Esophagus squamous epithelium (tissue), 4 donors: ENCODE measurements at regions not wholly inside any gene's neighbourhood (a gene's known extent, or its start where the extent isn't known, plus 50 kb on each side); places are given as distances from the start of the nearest gene placed in this dataset.

Experiments used
- POLR2A ChIP-seq, 4 donors: fragments of 450-650 bp; IDR thresholded peaks; one replicate each; pipeline ENCODE4 v1.6.1; 2017; ENCODE audit warnings: antibody characterized with exemption in 4 of 4, mild to moderate bottlenecking in 4 of 4, moderate library complexity in 3 of 4
- TF ChIP-seq, protein P1 (sequence below), 6 experiments: fragments of 450-650 bp in 4 of 6; fragments of 200-600 bp in 2 of 6; sonication (generic) in 2 of 6; IDR thresholded peaks; one replicate each; pipeline ENCODE4 v1.5.1; 2016 to 2019; ENCODE audit warnings: antibody characterized with exemption in 6 of 6, mild to moderate bottlenecking in 4 of 6, moderate library complexity in 4 of 6

DNA sequence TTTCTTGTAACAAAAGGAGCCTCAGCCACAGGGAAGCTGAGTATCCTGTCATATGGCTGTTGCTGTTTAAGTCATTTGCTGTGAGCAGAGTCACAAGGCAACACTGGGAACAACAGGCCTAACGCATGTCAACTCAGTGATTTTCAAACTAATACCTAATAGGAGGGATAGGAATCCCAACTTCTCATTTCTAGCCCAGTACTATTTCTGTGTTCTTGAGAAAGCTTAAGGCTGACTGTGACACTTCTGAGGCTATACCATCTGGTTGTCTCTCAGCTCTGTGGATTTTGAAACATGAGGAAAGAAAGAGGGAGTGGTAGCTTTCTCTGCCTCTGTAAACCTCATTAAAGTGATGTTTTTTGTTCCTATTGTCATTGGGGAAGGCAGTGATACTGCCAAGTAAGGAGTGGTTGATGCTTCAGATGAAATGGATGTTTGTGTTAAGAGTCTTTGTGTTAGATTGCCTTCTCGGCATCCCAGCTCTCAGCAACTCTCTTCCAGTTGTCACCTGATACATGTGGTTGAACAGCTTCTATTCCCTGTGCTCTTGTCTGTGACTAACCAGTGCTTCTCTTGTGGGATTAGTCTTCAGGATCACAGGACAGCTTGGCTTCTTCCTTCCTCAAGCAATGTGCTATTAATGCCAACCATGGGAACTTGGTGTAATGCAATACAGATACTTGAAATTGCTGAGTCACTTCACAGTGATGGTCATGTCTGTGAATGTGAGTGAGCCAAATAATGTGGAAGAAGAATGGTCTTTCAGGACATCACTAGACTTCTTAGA lies 166.8 kb upstream of the IVNS1ABP start:
- TF ChIP-seq, protein P1, sequence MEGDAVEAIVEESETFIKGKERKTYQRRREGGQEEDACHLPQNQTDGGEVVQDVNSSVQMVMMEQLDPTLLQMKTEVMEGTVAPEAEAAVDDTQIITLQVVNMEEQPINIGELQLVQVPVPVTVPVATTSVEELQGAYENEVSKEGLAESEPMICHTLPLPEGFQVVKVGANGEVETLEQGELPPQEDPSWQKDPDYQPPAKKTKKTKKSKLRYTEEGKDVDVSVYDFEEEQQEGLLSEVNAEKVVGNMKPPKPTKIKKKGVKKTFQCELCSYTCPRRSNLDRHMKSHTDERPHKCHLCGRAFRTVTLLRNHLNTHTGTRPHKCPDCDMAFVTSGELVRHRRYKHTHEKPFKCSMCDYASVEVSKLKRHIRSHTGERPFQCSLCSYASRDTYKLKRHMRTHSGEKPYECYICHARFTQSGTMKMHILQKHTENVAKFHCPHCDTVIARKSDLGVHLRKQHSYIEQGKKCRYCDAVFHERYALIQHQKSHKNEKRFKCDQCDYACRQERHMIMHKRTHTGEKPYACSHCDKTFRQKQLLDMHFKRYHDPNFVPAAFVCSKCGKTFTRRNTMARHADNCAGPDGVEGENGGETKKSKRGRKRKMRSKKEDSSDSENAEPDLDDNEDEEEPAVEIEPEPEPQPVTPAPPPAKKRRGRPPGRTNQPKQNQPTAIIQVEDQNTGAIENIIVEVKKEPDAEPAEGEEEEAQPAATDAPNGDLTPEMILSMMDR (IDR thresholded peaks at IDR 0.05): no peak
- TF ChIP-seq POLR2A (IDR thresholded peaks at IDR 0.05): no peak
